ENCODE measurements at regions not wholly inside any gene's neighbourhood (a gene's known extent, or its start where the extent isn't known, plus 50 kb on each side); places are given as distances from the start of the nearest gene placed in this dataset.

DNA sequence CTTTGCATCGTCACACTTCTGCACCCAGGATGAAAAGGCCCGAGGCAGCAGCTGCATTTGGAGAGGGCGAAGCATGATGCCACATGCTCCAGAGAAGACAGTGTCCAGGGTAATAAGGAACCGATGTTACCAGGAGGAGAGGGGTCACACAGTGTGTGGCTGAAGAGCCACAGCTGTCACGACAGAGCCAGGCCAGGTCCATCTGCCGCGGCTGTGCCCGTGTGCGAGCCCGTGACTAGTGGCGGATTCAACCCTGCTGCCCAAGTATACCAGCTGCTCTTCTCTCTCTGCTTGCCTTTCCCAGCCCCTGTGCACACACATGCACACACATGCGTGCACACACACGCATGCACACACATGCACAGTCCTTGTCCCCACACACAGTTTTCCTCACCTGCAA, 1432.5 kb downstream of the BRD1 start:
- POLR2A ChIA-PET = no interaction called here
- H3K4me3 Mint-ChIP-seq = no peak overlapping the region
- WGBS (ENCODE audit: insufficient coverage) = 89% methylated on average over 11 of the region's 13 CpGs
- Histone ChIP-seq H3K4me3 (ENCODE audit: control extremely low read depth in 1 of 5, extremely low read depth in 1 of 5, insufficient read depth in 1 of 5, low read depth in 2 of 5, low read length in 4 of 5) (no peak overlapping the region), H3K27me3 (replicated peaks in 1 of 4; ENCODE audit: control extremely low read depth in 1 of 4, control insufficient read depth in 3 of 4, insufficient read depth in 4 of 4, low read length in 3 of 4) (no peaks in the 10 kb centered on the region), H3K36me3 (replicated peaks in 1 of 2; ENCODE audit: control extremely low read depth in 1 of 2, control insufficient read depth in 1 of 2, extremely low read depth in 1 of 2, insufficient read depth in 2 of 2, low read length in 1 of 2) (no peaks in the 10 kb centered on the region), H3K4me1 (ENCODE audit: control insufficient read depth in 2 of 2, insufficient read depth in 2 of 2, low read length in 2 of 2) (no peaks in the 10 kb centered on the region), H2AFZ (ENCODE audit: insufficient read depth, low read depth, low read length, poor library complexity, severe bottlenecking) (no peak overlapping the region), H3K4me2 (replicated peaks; ENCODE audit: low read depth, low read length, poor library complexity, severe bottlenecking) (no peak overlapping the region), H3K27ac (ENCODE audit: low read length in 2 of 2) (no peak overlapping the region), H3K9me3 (ENCODE audit: control extremely low read depth in 1 of 3, control insufficient read depth in 2 of 3, insufficient read depth in 1 of 3, low read length in 2 of 3) (peaks cover 0 to 10% (median 0%) of the 10 kb centered on the region in 3 donors), H4K20me1 (ENCODE audit: control insufficient read depth, insufficient read depth, low read length, poor library complexity, severe bottlenecking) (no peaks in the 10 kb centered on the region), H3K9ac (ENCODE audit: low read length) (no peak overlapping the region), H3K79me2 (ENCODE audit: control insufficient read depth, insufficient read depth, low read length) (no peaks in the 10 kb centered on the region)
- CTCF ChIA-PET = no interaction called here
- no peaks in the 10 kb centered on the region for H3K4me1 Mint-ChIP-seq
- H3K9me3 Mint-ChIP-seq (ENCODE audit: insufficient read depth) = no peaks in the 10 kb centered on the region
- TF ChIP-seq, protein P1, sequence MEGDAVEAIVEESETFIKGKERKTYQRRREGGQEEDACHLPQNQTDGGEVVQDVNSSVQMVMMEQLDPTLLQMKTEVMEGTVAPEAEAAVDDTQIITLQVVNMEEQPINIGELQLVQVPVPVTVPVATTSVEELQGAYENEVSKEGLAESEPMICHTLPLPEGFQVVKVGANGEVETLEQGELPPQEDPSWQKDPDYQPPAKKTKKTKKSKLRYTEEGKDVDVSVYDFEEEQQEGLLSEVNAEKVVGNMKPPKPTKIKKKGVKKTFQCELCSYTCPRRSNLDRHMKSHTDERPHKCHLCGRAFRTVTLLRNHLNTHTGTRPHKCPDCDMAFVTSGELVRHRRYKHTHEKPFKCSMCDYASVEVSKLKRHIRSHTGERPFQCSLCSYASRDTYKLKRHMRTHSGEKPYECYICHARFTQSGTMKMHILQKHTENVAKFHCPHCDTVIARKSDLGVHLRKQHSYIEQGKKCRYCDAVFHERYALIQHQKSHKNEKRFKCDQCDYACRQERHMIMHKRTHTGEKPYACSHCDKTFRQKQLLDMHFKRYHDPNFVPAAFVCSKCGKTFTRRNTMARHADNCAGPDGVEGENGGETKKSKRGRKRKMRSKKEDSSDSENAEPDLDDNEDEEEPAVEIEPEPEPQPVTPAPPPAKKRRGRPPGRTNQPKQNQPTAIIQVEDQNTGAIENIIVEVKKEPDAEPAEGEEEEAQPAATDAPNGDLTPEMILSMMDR (IDR thresholded peaks at IDR 0.05) = no peak
- no peak for TF ChIP-seq EZH2 (IDR thresholded peaks at IDR 0.05; ENCODE audit: borderline replicate concordance, insufficient read depth, low read depth, low read length, poor library complexity, severe bottlenecking)
- peaks cover 15% of the 10 kb centered on the region for H3K27me3 Mint-ChIP-seq
- no peak overlapping the region for H3K27ac Mint-ChIP-seq
- DNase-seq = no peak
- intact Hi-C loops (cut with micrococcal nuclease) = no loop called here
- ATAC-seq (ENCODE audit: low read depth) = no peak

DNA sequence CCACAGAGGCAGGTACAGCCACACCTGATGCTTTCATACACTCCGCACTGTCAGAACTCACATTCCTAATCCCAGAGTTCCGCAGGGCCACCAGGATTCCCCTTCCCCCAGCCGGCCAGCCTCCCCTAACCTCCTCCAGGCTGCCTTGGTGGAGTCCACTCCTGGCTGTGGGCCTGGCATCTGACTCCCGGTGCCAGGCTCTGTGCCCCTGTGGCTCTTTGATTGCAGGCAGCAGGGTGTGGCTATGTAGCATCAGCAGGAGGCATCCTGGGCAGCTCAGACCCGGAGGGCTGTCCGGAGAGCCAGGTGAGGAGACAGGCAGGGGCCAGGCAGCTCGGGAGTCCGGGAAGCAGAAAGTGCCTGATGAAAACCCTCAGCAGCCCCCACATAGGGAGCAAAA, 1432.9 kb downstream of the BRD1 start:
- Histone ChIP-seq H2AFZ (ENCODE audit: insufficient read depth, low read depth, low read length, poor library complexity, severe bottlenecking) (no peak overlapping the region), H4K20me1 (ENCODE audit: control insufficient read depth, insufficient read depth, low read length, poor library complexity, severe bottlenecking) (no peaks in the 10 kb centered on the region), H3K9ac (ENCODE audit: low read length) (no peak overlapping the region), H3K27ac (ENCODE audit: low read length in 2 of 2) (no peak overlapping the region), H3K4me1 (ENCODE audit: control insufficient read depth in 2 of 2, insufficient read depth in 2 of 2, low read length in 2 of 2) (no peaks in the 10 kb centered on the region), H3K4me2 (replicated peaks; ENCODE audit: low read depth, low read length, poor library complexity, severe bottlenecking) (no peak overlapping the region), H3K4me3 (ENCODE audit: control extremely low read depth in 1 of 5, extremely low read depth in 1 of 5, insufficient read depth in 1 of 5, low read depth in 2 of 5, low read length in 4 of 5) (no peak overlapping the region), H3K36me3 (replicated peaks in 1 of 2; ENCODE audit: control extremely low read depth in 1 of 2, control insufficient read depth in 1 of 2, extremely low read depth in 1 of 2, insufficient read depth in 2 of 2, low read length in 1 of 2) (no peaks in the 10 kb centered on the region), H3K9me3 (ENCODE audit: control extremely low read depth in 1 of 3, control insufficient read depth in 2 of 3, insufficient read depth in 1 of 3, low read length in 2 of 3) (peaks cover 0 to 10% (median 0%) of the 10 kb centered on the region in 3 donors), H3K27me3 (replicated peaks in 1 of 4; ENCODE audit: control extremely low read depth in 1 of 4, control insufficient read depth in 3 of 4, insufficient read depth in 4 of 4, low read length in 3 of 4) (no peaks in the 10 kb centered on the region), H3K79me2 (ENCODE audit: control insufficient read depth, insufficient read depth, low read length) (no peaks in the 10 kb centered on the region)
- ATAC-seq (ENCODE audit: low read depth) (no peak), DNase-seq (no peak)
- 80% methylated on average over 8 of the region's 8 CpGs for WGBS (ENCODE audit: insufficient coverage)
- Mint-ChIP-seq H3K4me1 (no peaks in the 10 kb centered on the region), H3K4me3 (no peak overlapping the region), H3K27me3 (peaks cover 15% of the 10 kb centered on the region), H3K9me3 (ENCODE audit: insufficient read depth) (no peaks in the 10 kb centered on the region), H3K27ac (no peak overlapping the region)
- ChIA-PET CTCF (no interaction called here), POLR2A (no interaction called here)
- intact Hi-C loops (cut with micrococcal nuclease) = no loop called here
- TF ChIP-seq, protein P1 (IDR thresholded peaks at IDR 0.05) = no peak
- TF ChIP-seq EZH2 (IDR thresholded peaks at IDR 0.05; ENCODE audit: borderline replicate concordance, insufficient read depth, low read depth, low read length, poor library complexity, severe bottlenecking) = no peak
